Gastroesophageal sphincter (tissue), 3 donors: ENCODE measurements at regions not wholly inside any gene's neighbourhood (a gene's known extent, or its start where the extent isn't known, plus 50 kb on each side); places are given as distances from the start of the nearest gene placed in this dataset.

ENCODE experiments used
- EP300 ChIP-seq: sonication (generic); formaldehyde crosslinking; IDR thresholded peaks from one replicate; pipeline ENCODE4 v1.6.1; 2017; ENCODE audit warnings: antibody characterized with exemption, mild to moderate bottlenecking
- POLR2A ChIP-seq, 2 donors: fragments of 450-650 bp; IDR thresholded peaks; one replicate each; pipeline ENCODE4 v1.6.1; 2017; ENCODE audit warnings: antibody characterized with exemption in 2 of 2, mild to moderate bottlenecking in 2 of 2, moderate library complexity in 1 of 2
- POLR2AphosphoS5 ChIP-seq: sonication (generic); formaldehyde crosslinking; IDR thresholded peaks from one replicate; pipeline ENCODE4 v1.6.1; 2017; ENCODE audit warnings: antibody characterized with exemption
- TF ChIP-seq, protein P1 (sequence below), 4 experiments: fragments of 200-600 bp in 2 of 4; fragments of 450-650 bp in 2 of 4; sonication (generic) in 1 of 4; IDR thresholded peaks; one replicate each; pipeline ENCODE4 v1.5.1; 2017 to 2019; ENCODE audit warnings: antibody characterized with exemption in 4 of 4, mild to moderate bottlenecking in 2 of 4, moderate library complexity in 2 of 4

DNA sequence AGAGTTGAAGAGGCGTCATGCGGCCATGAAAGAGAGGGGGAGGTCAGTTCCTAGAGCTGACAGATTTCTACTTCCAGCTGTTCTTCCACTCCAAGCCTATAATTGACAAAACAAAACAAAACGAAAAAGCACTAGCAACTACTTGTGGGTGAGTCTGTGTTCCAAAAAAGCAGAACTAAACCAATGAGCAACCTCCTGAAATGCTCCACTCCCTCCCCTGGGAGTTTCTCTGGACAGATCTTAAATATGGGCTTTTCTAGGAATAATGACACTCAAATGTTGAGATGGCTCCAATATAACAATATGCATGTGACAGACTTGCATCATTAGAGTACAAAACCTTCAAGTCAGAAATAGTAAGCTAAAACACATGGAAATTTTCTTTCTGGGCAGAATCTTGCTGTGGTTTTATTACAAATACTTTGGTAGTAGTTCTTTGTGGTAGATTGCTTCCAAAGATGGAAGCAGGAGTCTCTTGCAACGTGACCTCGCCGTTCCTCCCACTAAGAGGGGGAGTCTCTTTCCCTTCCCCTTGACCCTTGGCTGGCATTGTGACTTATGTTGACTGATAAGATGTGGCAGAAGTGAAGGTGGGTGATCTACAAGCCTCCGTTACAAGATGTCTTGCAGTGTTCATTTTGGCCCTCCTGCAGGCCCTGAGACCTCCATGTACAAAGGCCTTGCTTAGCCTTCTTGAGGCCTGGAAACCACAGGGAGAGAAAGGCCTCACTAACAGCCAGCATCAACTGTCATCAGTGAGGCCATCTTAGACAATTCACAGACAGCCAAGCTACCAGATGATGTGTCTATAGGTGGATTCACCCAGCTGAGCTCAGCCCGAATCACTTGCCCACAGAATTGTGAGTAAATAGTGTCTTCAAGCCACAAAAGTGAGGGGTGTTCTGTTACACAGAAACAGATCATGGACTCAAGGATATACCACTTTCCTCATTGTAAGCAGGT is 173.1 kb upstream of the RFC3 start:
- TF ChIP-seq, protein P1, sequence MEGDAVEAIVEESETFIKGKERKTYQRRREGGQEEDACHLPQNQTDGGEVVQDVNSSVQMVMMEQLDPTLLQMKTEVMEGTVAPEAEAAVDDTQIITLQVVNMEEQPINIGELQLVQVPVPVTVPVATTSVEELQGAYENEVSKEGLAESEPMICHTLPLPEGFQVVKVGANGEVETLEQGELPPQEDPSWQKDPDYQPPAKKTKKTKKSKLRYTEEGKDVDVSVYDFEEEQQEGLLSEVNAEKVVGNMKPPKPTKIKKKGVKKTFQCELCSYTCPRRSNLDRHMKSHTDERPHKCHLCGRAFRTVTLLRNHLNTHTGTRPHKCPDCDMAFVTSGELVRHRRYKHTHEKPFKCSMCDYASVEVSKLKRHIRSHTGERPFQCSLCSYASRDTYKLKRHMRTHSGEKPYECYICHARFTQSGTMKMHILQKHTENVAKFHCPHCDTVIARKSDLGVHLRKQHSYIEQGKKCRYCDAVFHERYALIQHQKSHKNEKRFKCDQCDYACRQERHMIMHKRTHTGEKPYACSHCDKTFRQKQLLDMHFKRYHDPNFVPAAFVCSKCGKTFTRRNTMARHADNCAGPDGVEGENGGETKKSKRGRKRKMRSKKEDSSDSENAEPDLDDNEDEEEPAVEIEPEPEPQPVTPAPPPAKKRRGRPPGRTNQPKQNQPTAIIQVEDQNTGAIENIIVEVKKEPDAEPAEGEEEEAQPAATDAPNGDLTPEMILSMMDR (IDR thresholded peaks at IDR 0.05) = no peak
- TF ChIP-seq EP300 (no peak), POLR2A (IDR thresholded peaks at IDR 0.05) (no peak), POLR2AphosphoS5 (peak; percentile 43)
